GM12878 (cell line): ENCODE measurements at regions not wholly inside any gene's neighbourhood (a gene's known extent, or its start where the extent isn't known, plus 50 kb on each side); places are given as distances from the start of the nearest gene placed in this dataset.

ENCODE experiments used
- EZH2 ChIP-seq: IDR thresholded peaks from 2 replicates; pipeline ENCODE4 v1.6.1; 2012; ENCODE audit warnings: low read depth, mild to moderate bottlenecking, control low read depth, inconsistent platforms, low read length, borderline replicate concordance; ENCODE audit not compliant: control insufficient read depth
- TF ChIP-seq, protein P1 (sequence below), 3 experiments: IDR thresholded peaks in 2 of 3; conservative IDR thresholded peaks in 1 of 3; 2 replicates each; pipeline ENCODE4 v1.5.1; 2011; ENCODE audit warnings: low read depth in 3 of 3, low read length in 3 of 3, mild to moderate bottlenecking in 3 of 3, control low read depth in 2 of 3, moderate library complexity in 2 of 3, inconsistent platforms in 1 of 3, mixed read lengths in 1 of 3; ENCODE audit not compliant: control insufficient read depth in 2 of 3, insufficient read depth in 1 of 3; ENCODE audit errors: extremely low read depth in 1 of 3

DNA sequence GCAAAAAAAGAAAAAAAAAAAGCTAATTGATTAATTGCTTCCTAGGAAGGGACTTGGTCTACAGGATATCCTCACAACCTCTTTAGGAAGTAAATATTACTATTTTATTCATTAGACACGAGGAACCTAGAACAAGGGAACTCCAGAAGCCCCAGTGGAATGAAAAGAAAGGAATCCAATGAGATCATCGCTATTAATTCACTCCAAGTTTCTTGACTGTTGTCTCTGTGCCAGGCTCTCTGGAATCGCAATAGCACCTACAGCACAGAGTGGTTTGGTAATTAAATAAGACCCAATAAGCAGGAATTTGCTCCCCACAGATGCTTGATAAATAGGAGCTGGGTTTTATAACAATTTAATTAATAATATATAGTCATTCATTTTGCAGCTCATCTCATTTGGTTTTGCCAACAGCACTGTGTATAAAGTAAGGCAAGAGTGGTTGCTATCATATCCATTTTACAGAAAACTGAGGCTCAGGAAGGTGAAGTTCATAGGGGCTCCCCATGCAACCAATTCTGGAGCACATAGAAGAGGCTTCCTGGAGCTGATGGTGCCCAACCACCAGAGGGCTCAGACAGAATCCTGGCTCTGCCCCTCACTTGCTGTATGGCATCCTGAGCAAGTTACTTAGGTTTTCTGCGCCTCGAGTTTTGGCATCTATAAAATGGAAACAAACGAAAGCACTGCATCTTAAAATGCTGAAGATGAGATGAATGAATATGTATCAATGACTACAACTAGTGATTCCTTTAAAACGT lies 420.2 kb downstream of the MED13L start:
- TF ChIP-seq, protein P1, sequence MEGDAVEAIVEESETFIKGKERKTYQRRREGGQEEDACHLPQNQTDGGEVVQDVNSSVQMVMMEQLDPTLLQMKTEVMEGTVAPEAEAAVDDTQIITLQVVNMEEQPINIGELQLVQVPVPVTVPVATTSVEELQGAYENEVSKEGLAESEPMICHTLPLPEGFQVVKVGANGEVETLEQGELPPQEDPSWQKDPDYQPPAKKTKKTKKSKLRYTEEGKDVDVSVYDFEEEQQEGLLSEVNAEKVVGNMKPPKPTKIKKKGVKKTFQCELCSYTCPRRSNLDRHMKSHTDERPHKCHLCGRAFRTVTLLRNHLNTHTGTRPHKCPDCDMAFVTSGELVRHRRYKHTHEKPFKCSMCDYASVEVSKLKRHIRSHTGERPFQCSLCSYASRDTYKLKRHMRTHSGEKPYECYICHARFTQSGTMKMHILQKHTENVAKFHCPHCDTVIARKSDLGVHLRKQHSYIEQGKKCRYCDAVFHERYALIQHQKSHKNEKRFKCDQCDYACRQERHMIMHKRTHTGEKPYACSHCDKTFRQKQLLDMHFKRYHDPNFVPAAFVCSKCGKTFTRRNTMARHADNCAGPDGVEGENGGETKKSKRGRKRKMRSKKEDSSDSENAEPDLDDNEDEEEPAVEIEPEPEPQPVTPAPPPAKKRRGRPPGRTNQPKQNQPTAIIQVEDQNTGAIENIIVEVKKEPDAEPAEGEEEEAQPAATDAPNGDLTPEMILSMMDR (IDR thresholded peaks at IDR 0.05 in 2 of 3, conservative IDR thresholded peaks at IDR 0.05 in 1 of 3; ENCODE audit: control insufficient read depth in 2 of 3, extremely low read depth in 1 of 3, insufficient read depth in 1 of 3, low read depth in 3 of 3, low read length in 3 of 3), result no peak
- no peak for TF ChIP-seq EZH2
